ENCODE measurements at regions not wholly inside any gene's neighbourhood (a gene's known extent, or its start where the extent isn't known, plus 50 kb on each side); places are given as distances from the start of the nearest gene placed in this dataset.

- TF ChIP-seq CTCF (IDR thresholded peaks at IDR 0.05; ENCODE audit: insufficient read depth, low read length) (no peak), POLR2AphosphoS5 (IDR thresholded peaks at IDR 0.05; ENCODE audit: low read depth) (no peak), GABPA (IDR thresholded peaks at IDR 0.05; ENCODE audit: low read depth) (no peak), SPI1 (IDR thresholded peaks at IDR 0.05; ENCODE audit: borderline replicate concordance, low read depth) (no peak)
Observed at GRCh38 chr6:112431803-112432202, 84.7 kb downstream of the RFPL4B start.
